ENCODE measurements at regions not wholly inside any gene's neighbourhood (a gene's known extent, or its start where the extent isn't known, plus 50 kb on each side); places are given as distances from the start of the nearest gene placed in this dataset.

- H3K27ac ChIP-seq: no peak overlapping the region
- no peak for TF ChIP-seq CTCF (IDR thresholded peaks at IDR 0.05)
- no peaks in the 10 kb centered on the region for H3K36me3 ChIP-seq
- H3K27me3 ChIP-seq: no peaks in the 10 kb centered on the region
- no peaks in the 10 kb centered on the region for H3K9me3 ChIP-seq
- H3K4me1 ChIP-seq (ENCODE audit: control insufficient read depth in 1 of 2, insufficient read depth in 1 of 2, low read depth in 1 of 2, low read length in 1 of 2): no peaks in the 10 kb centered on the region
- H3K4me3 ChIP-seq (ENCODE audit: low read depth in 1 of 2, low read length in 1 of 2): no peak overlapping the region
Measured at GRCh38 chr7:136618818-136619217, 249.6 kb upstream of the CHRM2 start.

- Histone ChIP-seq H3K4me1 (ENCODE audit: control insufficient read depth in 1 of 2, insufficient read depth in 1 of 2, low read depth in 1 of 2, low read length in 1 of 2) (no peaks in the 10 kb centered on the region), H3K27me3 (no peaks in the 10 kb centered on the region), H3K9me3 (no peaks in the 10 kb centered on the region), H3K27ac (no peak overlapping the region), H3K36me3 (no peaks in the 10 kb centered on the region), H3K4me3 (ENCODE audit: low read depth in 1 of 2, low read length in 1 of 2) (no peak overlapping the region)
- TF ChIP-seq CTCF (IDR thresholded peaks at IDR 0.05): no peak
Measured at GRCh38 chr7:136617176-136617575, 251.3 kb upstream of the CHRM2 start.

GRCh38 chr7:136605532-136606329 lies 262.7 kb upstream of the CHRM2 start:
- TF ChIP-seq CTCF (IDR thresholded peaks at IDR 0.05): no peak
- no peak overlapping the region for H3K27ac ChIP-seq
- H3K4me1 ChIP-seq (ENCODE audit: control insufficient read depth in 1 of 2, insufficient read depth in 1 of 2, low read depth in 1 of 2, low read length in 1 of 2): no peaks in the 10 kb centered on the region
- H3K9me3 ChIP-seq: no peaks in the 10 kb centered on the region
- no peaks in the 10 kb centered on the region for H3K36me3 ChIP-seq
- H3K4me3 ChIP-seq (ENCODE audit: low read depth in 1 of 2, low read length in 1 of 2): no peak overlapping the region
- H3K27me3 ChIP-seq: no peaks in the 10 kb centered on the region

GRCh38 chr7:136601772-136602171 lies 266.7 kb upstream of the CHRM2 start:
- H3K27me3 ChIP-seq: no peaks in the 10 kb centered on the region
- H3K4me1 ChIP-seq (ENCODE audit: control insufficient read depth in 1 of 2, insufficient read depth in 1 of 2, low read depth in 1 of 2, low read length in 1 of 2): no peaks in the 10 kb centered on the region
- H3K4me3 ChIP-seq (ENCODE audit: low read depth in 1 of 2, low read length in 1 of 2): no peak overlapping the region
- no peak overlapping the region for H3K27ac ChIP-seq
- no peak for TF ChIP-seq CTCF (IDR thresholded peaks at IDR 0.05)
- H3K9me3 ChIP-seq: no peaks in the 10 kb centered on the region
- no peaks in the 10 kb centered on the region for H3K36me3 ChIP-seq

GRCh38 chr7:136600475-136600874 lies 268.0 kb upstream of the CHRM2 start:
- Histone ChIP-seq H3K27ac (no peak overlapping the region), H3K4me1 (ENCODE audit: control insufficient read depth in 1 of 2, insufficient read depth in 1 of 2, low read depth in 1 of 2, low read length in 1 of 2) (no peaks in the 10 kb centered on the region), H3K36me3 (no peaks in the 10 kb centered on the region), H3K27me3 (no peaks in the 10 kb centered on the region), H3K4me3 (ENCODE audit: low read depth in 1 of 2, low read length in 1 of 2) (no peak overlapping the region), H3K9me3 (no peaks in the 10 kb centered on the region)
- no peak for TF ChIP-seq CTCF (IDR thresholded peaks at IDR 0.05)
